Fibroblast of lung (primary cell): ENCODE measurements at regions not wholly inside any gene's neighbourhood (a gene's known extent, or its start where the extent isn't known, plus 50 kb on each side); places are given as distances from the start of the nearest gene placed in this dataset.
A peak's percentile ranks its signal among the peaks of the same experiment; 100 is the strongest.
"Not testable (repeated sequence)": the region's sequence is repeated elsewhere in the genome, so short reads cannot be mapped to it uniquely, and the experiment has no call there.

ENCODE experiments used
- DNase-seq, 2 donors: peaks; one replicate each; pipeline versions ENCODE4 v3.0.0 to v3.0.0-alpha.2; 2010; ENCODE audit warnings: low read depth in 2 of 2
- H2AFZ ChIP-seq: 2 replicates; pipeline ENCODE4 v1.5.1; 2012; ENCODE audit warnings: low read length, control low read depth, inconsistent platforms
- H3K27ac ChIP-seq: 2 replicates; pipeline ENCODE4 v1.5.1; 2011; ENCODE audit warnings: low read length, control low read depth; ENCODE audit not compliant: insufficient read depth
- H3K27me3 ChIP-seq: 2 replicates; pipeline ENCODE4 v1.5.1; 2011; ENCODE audit warnings: mild to moderate bottlenecking, low read length; ENCODE audit not compliant: control insufficient read depth, insufficient read depth
- H3K36me3 ChIP-seq: 2 replicates; pipeline ENCODE4 v1.5.1; 2011; ENCODE audit warnings: low read length; ENCODE audit not compliant: control insufficient read depth, insufficient read depth
- H3K4me1 ChIP-seq: 2 replicates; pipeline ENCODE4 v1.5.1; 2011; ENCODE audit warnings: low read length; ENCODE audit not compliant: control insufficient read depth, insufficient read depth; ENCODE audit errors: extremely low read depth
- H3K4me2 ChIP-seq: 2 replicates; pipeline ENCODE4 v1.5.1; 2011; ENCODE audit warnings: low read length, control low read depth; ENCODE audit not compliant: insufficient read depth; ENCODE audit errors: extremely low read depth
- H3K4me3 ChIP-seq, 4 experiments: fragments of 200-600 bp in 1 of 4; sonication (generic) in 1 of 4; replicated peaks in 1 of 4; 2 replicates each; pipeline ENCODE4 v1.5.1; 2011 to 2016; ENCODE audit warnings: low read length in 4 of 4, low read depth in 3 of 4, mild to moderate bottlenecking in 3 of 4, control low read depth in 2 of 4, inconsistent platforms in 1 of 4, mixed read lengths in 1 of 4; ENCODE audit not compliant: insufficient read depth in 1 of 4; ENCODE audit errors: control extremely low read depth in 1 of 4
- H3K79me2 ChIP-seq: 2 replicates; pipeline ENCODE4 v1.5.1; 2012; ENCODE audit warnings: mild to moderate bottlenecking, low read length, inconsistent platforms; ENCODE audit not compliant: control insufficient read depth, insufficient read depth
- H3K9ac ChIP-seq: 2 replicates; pipeline ENCODE4 v1.5.1; 2011; ENCODE audit warnings: mild to moderate bottlenecking, low read length, control low read depth; ENCODE audit not compliant: insufficient read depth
- H3K9me3 ChIP-seq: 2 replicates; pipeline ENCODE4 v1.5.1; 2012; ENCODE audit warnings: low read depth, low read length; ENCODE audit not compliant: control insufficient read depth, insufficient read depth
- H4K20me1 ChIP-seq: 2 replicates; pipeline ENCODE4 v1.5.1; 2011; ENCODE audit warnings: low read length; ENCODE audit not compliant: control insufficient read depth, insufficient read depth; ENCODE audit errors: extremely low read depth
- CTCF ChIP-seq, 2 donors: IDR thresholded peaks in 1 of 2; conservative IDR thresholded peaks in 1 of 2; 1 replicate in 1 of 2; 2 replicates in 1 of 2; pipeline ENCODE4 v1.5.1; 2011 to 2012; ENCODE audit warnings: low read length in 2 of 2, control low read depth in 1 of 2, inconsistent platforms in 1 of 2, low read depth in 1 of 2, mild to moderate bottlenecking in 1 of 2
- EZH2 ChIP-seq: IDR thresholded peaks from 2 replicates; pipeline ENCODE4 v1.5.1; 2012; ENCODE audit warnings: low read length, control low read depth, mild to moderate bottlenecking; ENCODE audit errors: missing control alignments

- H4K20me1 ChIP-seq = no peaks in the 10 kb centered on the region
- no peaks in the 10 kb centered on the region for H3K36me3 ChIP-seq
- no peak overlapping the region for H3K4me2 ChIP-seq
- H3K9ac ChIP-seq = no peak overlapping the region
- no peak overlapping the region for H2AFZ ChIP-seq
- H3K4me3 ChIP-seq = no peak overlapping the region
- H3K9me3 ChIP-seq = no peaks in the 10 kb centered on the region
- no peak for TF ChIP-seq CTCF (conservative IDR thresholded peaks at IDR 0.05 in 1 of 2, IDR thresholded peaks at IDR 0.05 in 1 of 2; ENCODE audit: low read depth in 1 of 2, low read length in 2 of 2)
- TF ChIP-seq EZH2 = no peak
- no peaks in the 10 kb centered on the region for H3K4me1 ChIP-seq
- H3K27me3 ChIP-seq = no peaks in the 10 kb centered on the region
- no peaks in the 10 kb centered on the region for H3K79me2 ChIP-seq
- peak; percentile 25 to 67 for DNase-seq
- no peak overlapping the region for H3K27ac ChIP-seq
Observed at GRCh38 chr3:151537726-151538125, 76.9 kb upstream of the IGSF10 start.

GRCh38 chr3:151526757-151527156, 65.9 kb upstream of the IGSF10 start:
- TF ChIP-seq CTCF (conservative IDR thresholded peaks at IDR 0.05 in 1 of 2, IDR thresholded peaks at IDR 0.05 in 1 of 2; ENCODE audit: low read depth in 1 of 2, low read length in 2 of 2) (no peak), EZH2 (no peak)
- no peak for DNase-seq
- H3K9me3 ChIP-seq = no peaks in the 10 kb centered on the region
- H3K36me3 ChIP-seq = no peaks in the 10 kb centered on the region
- H3K4me3 ChIP-seq = no peak overlapping the region
- no peaks in the 10 kb centered on the region for H3K4me1 ChIP-seq
- no peaks in the 10 kb centered on the region for H4K20me1 ChIP-seq
- no peak overlapping the region for H3K4me2 ChIP-seq
- H2AFZ ChIP-seq = no peak overlapping the region
- no peak overlapping the region for H3K9ac ChIP-seq
- H3K79me2 ChIP-seq = no peaks in the 10 kb centered on the region
- H3K27ac ChIP-seq = no peak overlapping the region
- H3K27me3 ChIP-seq = no peaks in the 10 kb centered on the region

GRCh38 chr3:151520105-151520504, 59.2 kb upstream of the IGSF10 start:
- Histone ChIP-seq H3K4me2 (no peak overlapping the region), H3K4me3 (no peak overlapping the region), H3K79me2 (no peaks in the 10 kb centered on the region), H2AFZ (no peak overlapping the region), H3K36me3 (no peaks in the 10 kb centered on the region), H3K27me3 (no peaks in the 10 kb centered on the region), H3K9me3 (no peaks in the 10 kb centered on the region), H3K4me1 (no peaks in the 10 kb centered on the region), H3K9ac (no peak overlapping the region), H3K27ac (no peak overlapping the region), H4K20me1 (no peaks in the 10 kb centered on the region)
- no peak for TF ChIP-seq CTCF (conservative IDR thresholded peaks at IDR 0.05 in 1 of 2, IDR thresholded peaks at IDR 0.05 in 1 of 2; ENCODE audit: low read depth in 1 of 2, low read length in 2 of 2)
- TF ChIP-seq EZH2 = no peak
- no peak for DNase-seq

- H3K27ac ChIP-seq, H3K9ac ChIP-seq, H3K4me2 ChIP-seq, H3K4me1 ChIP-seq, DNase-seq, H3K4me3 ChIP-seq, H3K79me2 ChIP-seq, H4K20me1 ChIP-seq, H3K36me3 ChIP-seq, H3K27me3 ChIP-seq, H2AFZ ChIP-seq, H3K9me3 ChIP-seq: not testable (repeated sequence)
Observed at GRCh38 chr3:151511433-151511832, 50.6 kb upstream of the IGSF10 start.
